H9 (cell line): ENCODE measurements at regions not wholly inside any gene's neighbourhood (a gene's known extent, or its start where the extent isn't known, plus 50 kb on each side); places are given as distances from the start of the nearest gene placed in this dataset.

Source experiments
- DNase-seq: peaks from one replicate; pipeline ENCODE4 v3.0.0-alpha.2; 2017
- H2AFZ ChIP-seq: one replicate; pipeline ENCODE4 v1.6.1; 2013; ENCODE audit warnings: mild to moderate bottlenecking, low read length, control low read depth, moderate library complexity
- H2AK5ac ChIP-seq: 2 replicates; pipeline ENCODE4 v1.6.1; 2013; ENCODE audit warnings: low read length, control low read depth, mixed read lengths; ENCODE audit not compliant: insufficient read length
- H2BK120ac ChIP-seq: one replicate; pipeline ENCODE4 v1.6.1; 2013; ENCODE audit warnings: low read depth, mild to moderate bottlenecking, low read length, control low read depth, inconsistent platforms; ENCODE audit not compliant: poor library complexity, severe bottlenecking
- H2BK12ac ChIP-seq: 2 replicates; pipeline ENCODE4 v1.6.1; 2013; ENCODE audit warnings: low read length, control low read depth, mixed read lengths, low read depth; ENCODE audit not compliant: insufficient read length
- H2BK15ac ChIP-seq: 2 replicates; pipeline ENCODE4 v1.6.1; 2013; ENCODE audit warnings: low read depth, low read length, control low read depth
- H2BK20ac ChIP-seq: one replicate; pipeline ENCODE4 v1.6.1; 2013; ENCODE audit warnings: low read depth, mild to moderate bottlenecking, low read length, control low read depth, inconsistent platforms; ENCODE audit not compliant: poor library complexity, severe bottlenecking
- H2BK5ac ChIP-seq: 2 replicates; pipeline ENCODE4 v1.6.1; 2013; ENCODE audit warnings: low read length, control low read depth, mixed read lengths; ENCODE audit not compliant: insufficient read length
- H3K14ac ChIP-seq: 2 replicates; pipeline ENCODE4 v1.6.1; 2013; ENCODE audit warnings: low read length, control low read depth; ENCODE audit not compliant: insufficient read depth
- H3K18ac ChIP-seq: 2 replicates; pipeline ENCODE4 v1.6.1; 2013; ENCODE audit warnings: low read depth, mild to moderate bottlenecking, mixed read lengths, low read length, control low read depth; ENCODE audit not compliant: insufficient read length
- H3K23ac ChIP-seq: 2 replicates; pipeline ENCODE4 v1.6.1; 2013; ENCODE audit warnings: low read length, control low read depth, mixed read lengths, low read depth; ENCODE audit not compliant: insufficient read length
- H3K23me2 ChIP-seq: 2 replicates; pipeline ENCODE4 v1.6.1; 2013; ENCODE audit warnings: low read depth, mild to moderate bottlenecking, mixed read lengths, low read length, control low read depth; ENCODE audit not compliant: insufficient read length, poor library complexity, severe bottlenecking
- H3K27ac ChIP-seq: 2 replicates; pipeline ENCODE4 v1.5.1; 2013; ENCODE audit warnings: low read length, control low read depth, mixed read lengths, low read depth; ENCODE audit not compliant: insufficient read length
- H3K27me3 ChIP-seq: 2 replicates; pipeline ENCODE4 v1.6.1; 2013; ENCODE audit warnings: low read length, control low read depth, inconsistent platforms; ENCODE audit not compliant: insufficient read depth
- H3K4ac ChIP-seq: 2 replicates; pipeline ENCODE4 v1.6.1; 2013; ENCODE audit warnings: low read depth, mild to moderate bottlenecking, control low read depth, inconsistent platforms, low read length, moderate library complexity
- H3K4me1 ChIP-seq: 2 replicates; pipeline ENCODE4 v1.6.1; 2013; ENCODE audit warnings: low read length, control low read depth, inconsistent platforms; ENCODE audit not compliant: insufficient read depth
- H3K4me2 ChIP-seq: 2 replicates; pipeline ENCODE4 v1.6.1; 2013; ENCODE audit warnings: low read length, control low read depth, mixed read lengths; ENCODE audit not compliant: insufficient read length, insufficient read depth
- H3K56ac ChIP-seq: 2 replicates; pipeline ENCODE4 v1.6.1; 2013; ENCODE audit warnings: low read depth, mild to moderate bottlenecking, mixed read lengths, low read length, control low read depth; ENCODE audit not compliant: insufficient read length
- H3K79me1 ChIP-seq: 2 replicates; pipeline ENCODE4 v1.6.1; 2013; ENCODE audit warnings: low read depth, mild to moderate bottlenecking, moderate library complexity, low read length, control low read depth, inconsistent platforms; ENCODE audit not compliant: insufficient read depth, poor library complexity, severe bottlenecking
- H3K79me2 ChIP-seq: 2 replicates; pipeline ENCODE4 v1.6.1; 2013; ENCODE audit warnings: low read length, control low read depth, inconsistent platforms; ENCODE audit not compliant: insufficient read depth
- H3K9ac ChIP-seq: 2 replicates; pipeline ENCODE4 v1.6.1; 2013; ENCODE audit warnings: low read length, control low read depth, mixed read lengths; ENCODE audit not compliant: insufficient read length; ENCODE audit errors: extremely low read depth
- H3K9me3 ChIP-seq: one replicate; pipeline ENCODE4 v1.6.1; 2013; ENCODE audit warnings: low read depth, low read length, inconsistent platforms; ENCODE audit not compliant: control insufficient read depth
- H3T11ph ChIP-seq: one replicate; pipeline ENCODE4 v1.6.1; 2013; ENCODE audit warnings: mild to moderate bottlenecking, low read length, control low read depth, inconsistent platforms
- H4K20me1 ChIP-seq: one replicate; pipeline ENCODE4 v1.6.1; 2013; ENCODE audit not compliant: control insufficient read depth, insufficient read length, insufficient read depth
- H4K5ac ChIP-seq: 2 replicates; pipeline ENCODE4 v1.6.1; 2013; ENCODE audit warnings: low read depth, mild to moderate bottlenecking, mixed read lengths, low read length, control low read depth; ENCODE audit not compliant: insufficient read length
- H4K8ac ChIP-seq: replicated peaks from 2 replicates; pipeline ENCODE4 v1.6.1; 2013; ENCODE audit warnings: low read length, control low read depth, mixed read lengths, low read depth; ENCODE audit not compliant: insufficient read length
- H4K91ac ChIP-seq: 2 replicates; pipeline ENCODE4 v1.6.1; 2013; ENCODE audit warnings: low read depth, mild to moderate bottlenecking, moderate library complexity, mixed read lengths, low read length, control low read depth; ENCODE audit not compliant: insufficient read length
- H3K27ac Mint-ChIP-seq, 3 experiments: 2 replicates in 2 of 3; 3 replicates in 1 of 3; pipeline ENCODE4 v1.8.0; 2020 to 2021; ENCODE audit warnings: mixed read lengths in 3 of 3, mild to moderate bottlenecking in 1 of 3, moderate library complexity in 1 of 3
- H3K27me3 Mint-ChIP-seq: 2 replicates; pipeline ENCODE4 v1.8.0; 2021; ENCODE audit warnings: low read depth, mild to moderate bottlenecking, moderate library complexity, mixed read lengths
- H3K36me3 Mint-ChIP-seq, 3 experiments: 2 replicates in 2 of 3; 3 replicates in 1 of 3; pipeline ENCODE4 v1.8.0; 2020 to 2021; ENCODE audit warnings: low read depth in 3 of 3, mixed read lengths in 3 of 3; ENCODE audit not compliant: insufficient read depth in 1 of 3
- H3K4me1 Mint-ChIP-seq, 2 experiments: 2 replicates each; pipeline ENCODE4 v1.8.0; 2020; ENCODE audit warnings: mixed read lengths in 2 of 2
- H3K4me3 Mint-ChIP-seq, 2 experiments: 2 replicates in 1 of 2; 3 replicates in 1 of 2; pipeline ENCODE4 v1.8.0; 2020 to 2021; ENCODE audit warnings: mild to moderate bottlenecking in 2 of 2, mixed read lengths in 2 of 2, moderate library complexity in 1 of 2
- H3K9me3 Mint-ChIP-seq, 2 experiments: 2 replicates in 1 of 2; 3 replicates in 1 of 2; pipeline ENCODE4 v1.8.0; 2020; ENCODE audit warnings: mild to moderate bottlenecking in 2 of 2, mixed read lengths in 2 of 2, moderate library complexity in 1 of 2
- WGBS: extraction: QIAGEN DNeasy Blood & Tissue Kit; methylation state at CpG from one replicate; pipeline ENCODE4 v1.1.7; 2013; ENCODE audit warnings: missing lambda C conversion rate, low lambda C conversion rate, mixed read lengths; ENCODE audit not compliant: insufficient read length; ENCODE audit errors: extremely low coverage; 5-methylcytosine and 5-hydroxymethylcytosine counted together
- TF ChIP-seq, protein P1 (sequence below): fragments of 200-600 bp; sonication (generic); conservative IDR thresholded peaks from 3 replicates; pipeline ENCODE4 v1.8.0; 2021; ENCODE audit warnings: antibody characterized with exemption, mild to moderate bottlenecking

DNA sequence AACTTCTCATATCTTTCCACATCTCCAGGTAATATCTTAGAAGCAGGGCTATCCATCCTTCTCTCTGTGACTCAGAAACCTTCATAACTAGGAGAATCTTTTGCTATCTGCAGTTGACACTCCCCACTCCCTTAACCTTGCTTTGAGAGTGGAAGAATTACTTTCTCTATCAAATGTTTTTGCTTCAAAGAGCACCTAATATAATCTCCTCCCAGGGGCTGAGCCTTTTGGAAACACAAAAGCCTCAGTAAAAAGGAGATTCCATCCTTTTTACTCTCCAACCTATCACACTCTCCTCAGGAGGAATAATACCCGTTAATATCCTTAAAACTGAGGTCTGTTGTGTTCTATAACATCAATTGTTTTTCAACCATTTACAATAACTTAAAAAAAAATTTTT is 94.9 kb upstream of the DNAJC10 start:
- no peak overlapping the region for H3K4me2 ChIP-seq
- H3K18ac ChIP-seq, result no peak overlapping the region
- H3K56ac ChIP-seq, result no peak overlapping the region
- Mint-ChIP-seq H3K4me3 (no peak overlapping the region; a peak in 1 of 5 replicates), H3K4me1 (peaks cover 48 to 53% of the 10 kb centered on the region in 2 experiments), H3K36me3 (no peaks in the 10 kb centered on the region), H3K27me3 (no peaks in the 10 kb centered on the region), H3K27ac (peak overlapping the region in 2 of 3 experiments; percentile 14 to 59; a peak in 3 of 7 replicates), H3K9me3 (peaks cover 0 to 3% of the 10 kb centered on the region in 2 experiments; a peak in 1 of 5 replicates)
- TF ChIP-seq, protein P1, sequence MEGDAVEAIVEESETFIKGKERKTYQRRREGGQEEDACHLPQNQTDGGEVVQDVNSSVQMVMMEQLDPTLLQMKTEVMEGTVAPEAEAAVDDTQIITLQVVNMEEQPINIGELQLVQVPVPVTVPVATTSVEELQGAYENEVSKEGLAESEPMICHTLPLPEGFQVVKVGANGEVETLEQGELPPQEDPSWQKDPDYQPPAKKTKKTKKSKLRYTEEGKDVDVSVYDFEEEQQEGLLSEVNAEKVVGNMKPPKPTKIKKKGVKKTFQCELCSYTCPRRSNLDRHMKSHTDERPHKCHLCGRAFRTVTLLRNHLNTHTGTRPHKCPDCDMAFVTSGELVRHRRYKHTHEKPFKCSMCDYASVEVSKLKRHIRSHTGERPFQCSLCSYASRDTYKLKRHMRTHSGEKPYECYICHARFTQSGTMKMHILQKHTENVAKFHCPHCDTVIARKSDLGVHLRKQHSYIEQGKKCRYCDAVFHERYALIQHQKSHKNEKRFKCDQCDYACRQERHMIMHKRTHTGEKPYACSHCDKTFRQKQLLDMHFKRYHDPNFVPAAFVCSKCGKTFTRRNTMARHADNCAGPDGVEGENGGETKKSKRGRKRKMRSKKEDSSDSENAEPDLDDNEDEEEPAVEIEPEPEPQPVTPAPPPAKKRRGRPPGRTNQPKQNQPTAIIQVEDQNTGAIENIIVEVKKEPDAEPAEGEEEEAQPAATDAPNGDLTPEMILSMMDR, result no peak
- H2BK15ac ChIP-seq, result no peak overlapping the region
- no peak overlapping the region for H2AK5ac ChIP-seq
- H3K27me3 ChIP-seq, result no peaks in the 10 kb centered on the region
- H3K4ac ChIP-seq, result no peak overlapping the region
- no peaks in the 10 kb centered on the region for H3K9me3 ChIP-seq
- no peaks in the 10 kb centered on the region for H3K79me1 ChIP-seq
- no peak overlapping the region for H3K9ac ChIP-seq
- no peak overlapping the region for H2BK5ac ChIP-seq
- no peak overlapping the region for H2BK20ac ChIP-seq
- H3K23ac ChIP-seq, result no peak overlapping the region
- no peak overlapping the region for H2AFZ ChIP-seq
- no peak overlapping the region for H4K5ac ChIP-seq
- H3K23me2 ChIP-seq, result no peaks in the 10 kb centered on the region
- H2BK120ac ChIP-seq, result no peak overlapping the region
- no CpG with 5 or more reads among the region's 1 CpG for WGBS
- H2BK12ac ChIP-seq, result no peak overlapping the region
- peaks cover 5% of the 10 kb centered on the region for H3K4me1 ChIP-seq
- no peak overlapping the region for H3K14ac ChIP-seq
- H4K8ac ChIP-seq, result no peak overlapping the region
- H4K20me1 ChIP-seq, result no peaks in the 10 kb centered on the region
- no peaks in the 10 kb centered on the region for H3K79me2 ChIP-seq
- H4K91ac ChIP-seq, result no peak overlapping the region
- no peak overlapping the region for H3T11ph ChIP-seq
- no peak overlapping the region for H3K27ac ChIP-seq
- DNase-seq, result no peak
